ENCODE measurements at regions not wholly inside any gene's neighbourhood (a gene's known extent, or its start where the extent isn't known, plus 50 kb on each side); places are given as distances from the start of the nearest gene placed in this dataset.

DNA sequence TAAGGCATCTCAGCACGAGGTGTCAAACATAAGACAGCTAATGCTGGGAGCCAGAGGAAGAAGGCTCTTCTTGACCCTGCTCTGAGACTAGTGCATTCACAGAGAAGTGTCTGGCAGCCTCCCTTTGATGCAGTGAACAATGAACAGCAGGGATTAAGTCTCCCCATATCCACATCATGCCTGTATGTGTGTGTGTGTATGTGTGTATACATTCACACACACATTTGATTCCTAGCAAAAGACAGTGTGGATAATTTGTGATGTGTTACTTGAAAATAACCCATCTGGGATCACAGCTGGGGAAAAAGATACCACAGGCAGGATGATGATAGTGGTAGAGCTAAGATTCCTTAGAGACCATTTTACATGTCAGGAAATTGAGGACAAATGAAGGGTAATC, 485.9 kb upstream of the GOT2 start:
- TF ChIP-seq POLR2A (IDR thresholded peaks at IDR 0.05) (no peak), EP300 (IDR thresholded peaks at IDR 0.05) (no peak)
- TF ChIP-seq, protein P1, sequence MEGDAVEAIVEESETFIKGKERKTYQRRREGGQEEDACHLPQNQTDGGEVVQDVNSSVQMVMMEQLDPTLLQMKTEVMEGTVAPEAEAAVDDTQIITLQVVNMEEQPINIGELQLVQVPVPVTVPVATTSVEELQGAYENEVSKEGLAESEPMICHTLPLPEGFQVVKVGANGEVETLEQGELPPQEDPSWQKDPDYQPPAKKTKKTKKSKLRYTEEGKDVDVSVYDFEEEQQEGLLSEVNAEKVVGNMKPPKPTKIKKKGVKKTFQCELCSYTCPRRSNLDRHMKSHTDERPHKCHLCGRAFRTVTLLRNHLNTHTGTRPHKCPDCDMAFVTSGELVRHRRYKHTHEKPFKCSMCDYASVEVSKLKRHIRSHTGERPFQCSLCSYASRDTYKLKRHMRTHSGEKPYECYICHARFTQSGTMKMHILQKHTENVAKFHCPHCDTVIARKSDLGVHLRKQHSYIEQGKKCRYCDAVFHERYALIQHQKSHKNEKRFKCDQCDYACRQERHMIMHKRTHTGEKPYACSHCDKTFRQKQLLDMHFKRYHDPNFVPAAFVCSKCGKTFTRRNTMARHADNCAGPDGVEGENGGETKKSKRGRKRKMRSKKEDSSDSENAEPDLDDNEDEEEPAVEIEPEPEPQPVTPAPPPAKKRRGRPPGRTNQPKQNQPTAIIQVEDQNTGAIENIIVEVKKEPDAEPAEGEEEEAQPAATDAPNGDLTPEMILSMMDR (IDR thresholded peaks at IDR 0.05): no peak
